Activated naive CD8-positive, alpha-beta T cell (primary cell): ENCODE measurements at regions not wholly inside any gene's neighbourhood (a gene's known extent, or its start where the extent isn't known, plus 50 kb on each side); places are given as distances from the start of the nearest gene placed in this dataset.

Experiments
- H3K27ac Mint-ChIP-seq: one replicate; pipeline ENCODE4 v1.8.0; 2021; ENCODE audit warnings: mixed read lengths
- H3K27me3 Mint-ChIP-seq: one replicate; pipeline ENCODE4 v1.8.0; 2021; ENCODE audit warnings: mixed read lengths
- H3K36me3 Mint-ChIP-seq: one replicate; pipeline ENCODE4 v1.8.0; 2021; ENCODE audit warnings: mixed read lengths
- H3K4me1 Mint-ChIP-seq: one replicate; pipeline ENCODE4 v1.8.0; 2021; ENCODE audit warnings: low read depth, mixed read lengths
- H3K4me3 Mint-ChIP-seq: one replicate; pipeline ENCODE4 v1.8.0; 2021; ENCODE audit warnings: mild to moderate bottlenecking, mixed read lengths
- H3K9me3 Mint-ChIP-seq: one replicate; pipeline ENCODE4 v1.8.0; 2021; ENCODE audit warnings: low read depth, mixed read lengths

GRCh38 chr5:54848581-54848980 lies 136.8 kb downstream of the ESM1 start:
- Mint-ChIP-seq H3K27me3 (peaks cover 8% of the 10 kb centered on the region), H3K4me1 (peaks cover 2% of the 10 kb centered on the region), H3K4me3 (no peak overlapping the region), H3K36me3 (no peaks in the 10 kb centered on the region), H3K9me3 (no peaks in the 10 kb centered on the region), H3K27ac (no peak overlapping the region)

GRCh38 chr5:54845567-54845941 lies 139.8 kb downstream of the ESM1 start:
- Mint-ChIP-seq H3K27ac (no peak overlapping the region), H3K4me3 (no peak overlapping the region), H3K27me3 (peaks cover 8% of the 10 kb centered on the region), H3K9me3 (no peaks in the 10 kb centered on the region), H3K4me1 (peaks cover 2% of the 10 kb centered on the region), H3K36me3 (no peaks in the 10 kb centered on the region)

- no peaks in the 10 kb centered on the region for H3K36me3 Mint-ChIP-seq
- H3K4me3 Mint-ChIP-seq = peak overlapping the region; percentile 24
- no peak overlapping the region for H3K27ac Mint-ChIP-seq
- H3K9me3 Mint-ChIP-seq = no peaks in the 10 kb centered on the region
- H3K4me1 Mint-ChIP-seq = peaks cover 2% of the 10 kb centered on the region
- peaks cover 5% of the 10 kb centered on the region for H3K27me3 Mint-ChIP-seq
Observed at GRCh38 chr5:54844905-54845566, 140.4 kb downstream of the ESM1 start.

- no peak overlapping the region for H3K27ac Mint-ChIP-seq
Observed at GRCh38 chr5:54844266-54844665, 141.1 kb downstream of the ESM1 start.

GRCh38 chr5:54841481-54841880 lies 143.9 kb downstream of the ESM1 start:
- no peaks in the 10 kb centered on the region for H3K9me3 Mint-ChIP-seq
- H3K36me3 Mint-ChIP-seq = no peaks in the 10 kb centered on the region
- H3K4me1 Mint-ChIP-seq = peaks cover 5% of the 10 kb centered on the region
- no peaks in the 10 kb centered on the region for H3K27me3 Mint-ChIP-seq
- no peak overlapping the region for H3K27ac Mint-ChIP-seq
- no peak overlapping the region for H3K4me3 Mint-ChIP-seq

More at GRCh38 chr5:54844266-54844665, 141.1 kb downstream of the ESM1 start:
- peaks cover 5% of the 10 kb centered on the region for H3K4me1 Mint-ChIP-seq
- H3K36me3 Mint-ChIP-seq = no peaks in the 10 kb centered on the region
- no peaks in the 10 kb centered on the region for H3K9me3 Mint-ChIP-seq
- H3K27me3 Mint-ChIP-seq = peaks cover 5% of the 10 kb centered on the region
- no peak overlapping the region for H3K4me3 Mint-ChIP-seq

GRCh38 chr5:54838843-54839242 lies 146.6 kb downstream of the ESM1 start:
- no peaks in the 10 kb centered on the region for H3K9me3 Mint-ChIP-seq
- H3K27me3 Mint-ChIP-seq = no peaks in the 10 kb centered on the region
- no peak overlapping the region for H3K27ac Mint-ChIP-seq
- H3K4me1 Mint-ChIP-seq = peaks cover 7% of the 10 kb centered on the region
- H3K36me3 Mint-ChIP-seq = no peaks in the 10 kb centered on the region
- no peak overlapping the region for H3K4me3 Mint-ChIP-seq

- Mint-ChIP-seq H3K27ac (no peak overlapping the region), H3K4me3 (no peak overlapping the region)
Observed at GRCh38 chr5:54837981-54838380, 147.4 kb downstream of the ESM1 start.

GRCh38 chr5:54837093-54837492 lies 148.3 kb downstream of the ESM1 start:
- no peaks in the 10 kb centered on the region for H3K36me3 Mint-ChIP-seq
- H3K27me3 Mint-ChIP-seq = no peaks in the 10 kb centered on the region
- no peaks in the 10 kb centered on the region for H3K9me3 Mint-ChIP-seq

More at GRCh38 chr5:54837981-54838380, 147.4 kb downstream of the ESM1 start:
- no peaks in the 10 kb centered on the region for H3K9me3 Mint-ChIP-seq
- peaks cover 12% of the 10 kb centered on the region for H3K4me1 Mint-ChIP-seq
- no peaks in the 10 kb centered on the region for H3K36me3 Mint-ChIP-seq
- H3K27me3 Mint-ChIP-seq = no peaks in the 10 kb centered on the region

GRCh38 chr5:54835647-54836046 lies 149.7 kb downstream of the ESM1 start:
- Mint-ChIP-seq H3K36me3 (no peaks in the 10 kb centered on the region), H3K9me3 (no peaks in the 10 kb centered on the region), H3K27me3 (no peaks in the 10 kb centered on the region), H3K4me3 (no peak overlapping the region), H3K4me1 (peaks cover 12% of the 10 kb centered on the region), H3K27ac (no peak overlapping the region)

More at GRCh38 chr5:54837093-54837492, 148.3 kb downstream of the ESM1 start:
- no peak overlapping the region for H3K27ac Mint-ChIP-seq
- H3K4me3 Mint-ChIP-seq = no peak overlapping the region
- H3K4me1 Mint-ChIP-seq = peaks cover 12% of the 10 kb centered on the region

GRCh38 chr5:54834121-54834842 lies 151.1 kb downstream of the ESM1 start:
- Mint-ChIP-seq H3K36me3 (no peaks in the 10 kb centered on the region), H3K27me3 (no peaks in the 10 kb centered on the region), H3K4me1 (peaks cover 10% of the 10 kb centered on the region), H3K27ac (no peak overlapping the region), H3K9me3 (no peaks in the 10 kb centered on the region), H3K4me3 (no peak overlapping the region)

- Mint-ChIP-seq H3K9me3 (no peaks in the 10 kb centered on the region), H3K4me3 (no peak overlapping the region), H3K27ac (no peak overlapping the region)
Observed at GRCh38 chr5:54833590-54833989, 151.8 kb downstream of the ESM1 start.

GRCh38 chr5:54832858-54833257 lies 152.5 kb downstream of the ESM1 start:
- Mint-ChIP-seq H3K4me1 (peaks cover 10% of the 10 kb centered on the region), H3K4me3 (no peak overlapping the region), H3K27ac (no peak overlapping the region), H3K36me3 (no peaks in the 10 kb centered on the region), H3K9me3 (no peaks in the 10 kb centered on the region), H3K27me3 (no peaks in the 10 kb centered on the region)

More at GRCh38 chr5:54833590-54833989, 151.8 kb downstream of the ESM1 start:
- H3K4me1 Mint-ChIP-seq = peaks cover 10% of the 10 kb centered on the region
- no peaks in the 10 kb centered on the region for H3K27me3 Mint-ChIP-seq
- no peaks in the 10 kb centered on the region for H3K36me3 Mint-ChIP-seq

- H3K4me3 Mint-ChIP-seq = no peak overlapping the region
- H3K27me3 Mint-ChIP-seq = no peaks in the 10 kb centered on the region
- no peaks in the 10 kb centered on the region for H3K9me3 Mint-ChIP-seq
- no peak overlapping the region for H3K27ac Mint-ChIP-seq
- H3K4me1 Mint-ChIP-seq = peaks cover 10% of the 10 kb centered on the region
- H3K36me3 Mint-ChIP-seq = no peaks in the 10 kb centered on the region
Observed at GRCh38 chr5:54832045-54832444, 153.3 kb downstream of the ESM1 start.

- H3K4me1 Mint-ChIP-seq = peaks cover 10% of the 10 kb centered on the region
- H3K36me3 Mint-ChIP-seq = no peaks in the 10 kb centered on the region
- H3K4me3 Mint-ChIP-seq = no peak overlapping the region
- H3K27ac Mint-ChIP-seq = no peak overlapping the region
- H3K27me3 Mint-ChIP-seq = no peaks in the 10 kb centered on the region
- H3K9me3 Mint-ChIP-seq = no peaks in the 10 kb centered on the region
Observed at GRCh38 chr5:54831233-54831632, 154.2 kb downstream of the ESM1 start.

GRCh38 chr5:54829676-54830535 lies 155.5 kb downstream of the ESM1 start:
- Mint-ChIP-seq H3K36me3 (no peaks in the 10 kb centered on the region), H3K4me1 (peaks cover 10% of the 10 kb centered on the region), H3K9me3 (no peaks in the 10 kb centered on the region), H3K27me3 (no peaks in the 10 kb centered on the region), H3K4me3 (no peak overlapping the region), H3K27ac (no peak overlapping the region)
